ENCODE measurements at regions not wholly inside any gene's neighbourhood (a gene's known extent, or its start where the extent isn't known, plus 50 kb on each side); places are given as distances from the start of the nearest gene placed in this dataset.

- peak; percentile 53 for TF ChIP-seq CTCF (IDR thresholded peaks at IDR 0.05)
These were observed 108.5 kb upstream of the COL5A2 start for GRCh38 chr2:189287982-189288521.

GRCh38 chr2:189291460-189291859 lies 111.9 kb upstream of the COL5A2 start:
- no peak for TF ChIP-seq CTCF (IDR thresholded peaks at IDR 0.05)

DNA sequence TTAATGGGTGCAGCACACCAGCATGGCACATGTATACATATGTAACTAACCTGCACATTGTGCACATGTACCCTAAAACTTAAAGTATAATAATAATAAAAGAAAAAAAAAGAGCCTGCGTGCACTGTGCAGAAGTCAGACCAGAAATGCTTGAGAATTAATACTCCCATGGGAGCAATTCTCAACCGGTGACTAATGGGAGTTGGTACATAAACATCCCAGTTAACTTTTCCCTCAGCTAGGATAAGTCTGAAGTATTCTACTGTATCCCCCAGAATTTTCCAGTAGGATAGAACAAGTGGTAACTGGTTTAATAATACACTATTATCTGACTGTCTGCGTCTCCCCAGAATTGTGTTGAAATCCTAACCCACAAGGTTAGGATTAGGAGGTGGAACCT lies 113.6 kb upstream of the COL5A2 start:
- TF ChIP-seq CTCF (IDR thresholded peaks at IDR 0.05): no peak

GRCh38 chr2:189297446-189297845 lies 117.9 kb upstream of the COL5A2 start:
- TF ChIP-seq CTCF (IDR thresholded peaks at IDR 0.05): no peak

DNA sequence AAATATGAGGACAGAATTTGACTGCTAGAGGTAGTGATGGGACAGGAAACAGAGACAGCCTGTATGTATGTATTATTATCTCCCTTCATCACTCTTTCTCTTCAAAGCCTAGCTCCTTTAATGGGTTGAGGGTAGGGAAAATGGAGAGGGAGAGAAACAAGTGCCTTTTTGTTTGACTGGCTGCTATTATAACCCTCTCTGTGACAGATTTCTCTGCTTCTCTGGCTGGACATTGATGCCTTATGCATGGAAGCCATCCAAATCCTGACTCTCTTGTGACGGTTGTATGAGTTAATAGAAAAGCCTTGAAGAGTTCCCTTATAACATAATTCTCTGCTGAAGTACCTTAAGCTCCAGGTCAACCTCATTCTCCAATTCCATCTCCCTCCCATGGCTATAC lies 118.5 kb upstream of the COL5A2 start:
- no peak for TF ChIP-seq CTCF (IDR thresholded peaks at IDR 0.05)

GRCh38 chr2:189298481-189298880 lies 118.9 kb upstream of the COL5A2 start:
- TF ChIP-seq CTCF (IDR thresholded peaks at IDR 0.05): no peak

DNA sequence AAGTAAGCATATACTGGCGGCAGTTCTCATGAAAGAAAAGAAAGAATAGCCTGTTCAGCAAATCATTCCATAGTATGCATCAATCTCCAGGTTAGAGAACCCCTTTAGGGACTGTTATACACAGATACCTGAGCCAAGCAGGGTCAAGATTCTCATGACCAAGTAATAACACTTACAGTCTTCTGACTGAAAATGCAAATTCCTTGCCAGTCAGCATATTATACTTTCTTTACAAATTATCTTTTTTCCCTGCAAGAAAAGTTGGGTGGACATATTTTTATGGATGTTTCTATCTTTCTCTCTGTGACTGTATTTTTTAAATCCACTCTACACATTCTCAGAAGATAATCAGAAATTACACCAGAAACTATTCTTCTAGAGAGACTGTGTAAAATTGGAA lies 120.4 kb upstream of the COL5A2 start:
- no peak for TF ChIP-seq CTCF (IDR thresholded peaks at IDR 0.05)

DNA sequence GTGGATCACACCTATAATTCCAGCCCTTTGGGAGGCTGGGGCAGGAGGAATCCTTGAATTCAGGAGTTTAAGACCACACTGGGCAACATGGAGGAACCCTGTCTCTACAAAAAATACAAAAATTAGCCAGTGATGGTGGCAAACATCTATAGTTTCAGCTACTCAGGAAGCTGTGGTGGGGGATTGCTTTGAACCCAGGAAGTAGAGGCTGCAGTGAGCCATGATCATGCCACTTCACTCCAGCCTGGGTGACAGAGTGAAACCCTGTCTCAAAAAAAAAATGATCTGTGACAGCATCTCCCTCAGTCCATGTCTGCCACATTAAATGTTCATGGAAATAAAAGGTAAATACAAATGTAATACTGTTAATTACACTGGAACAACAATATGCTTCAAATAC lies 121.4 kb upstream of the COL5A2 start:
- TF ChIP-seq CTCF (IDR thresholded peaks at IDR 0.05): no peak
